Activated T-cell treated with anti-CD3 and anti-CD28 coated beads, Interleukin-2, amount 50 U/mL, for 24 hours (primary cell): ENCODE measurements at regions not wholly inside any gene's neighbourhood (a gene's known extent, or its start where the extent isn't known, plus 50 kb on each side); places are given as distances from the start of the nearest gene placed in this dataset.

Source experiments
- DNase-seq: peaks from one replicate; pipeline ENCODE4 v3.0.0-alpha.2; 2020
- H3K27ac Mint-ChIP-seq: 2 replicates; pipeline ENCODE4 v1.8.0; 2020; ENCODE audit warnings: mild to moderate bottlenecking, mixed read lengths
- H3K27me3 Mint-ChIP-seq: 2 replicates; pipeline ENCODE4 v1.8.0; 2020; ENCODE audit warnings: mixed read lengths
- H3K36me3 Mint-ChIP-seq: 2 replicates; pipeline ENCODE4 v1.8.0; 2020; ENCODE audit warnings: low read depth, mixed read lengths
- H3K4me1 Mint-ChIP-seq: 2 replicates; pipeline ENCODE4 v1.8.0; 2020; ENCODE audit warnings: low read depth, mixed read lengths
- H3K4me3 Mint-ChIP-seq: 2 replicates; pipeline ENCODE4 v1.8.0; 2020; ENCODE audit warnings: mild to moderate bottlenecking, moderate library complexity, mixed read lengths
- H3K9me3 Mint-ChIP-seq: 2 replicates; pipeline ENCODE4 v1.8.0; 2020; ENCODE audit warnings: mixed read lengths

DNA sequence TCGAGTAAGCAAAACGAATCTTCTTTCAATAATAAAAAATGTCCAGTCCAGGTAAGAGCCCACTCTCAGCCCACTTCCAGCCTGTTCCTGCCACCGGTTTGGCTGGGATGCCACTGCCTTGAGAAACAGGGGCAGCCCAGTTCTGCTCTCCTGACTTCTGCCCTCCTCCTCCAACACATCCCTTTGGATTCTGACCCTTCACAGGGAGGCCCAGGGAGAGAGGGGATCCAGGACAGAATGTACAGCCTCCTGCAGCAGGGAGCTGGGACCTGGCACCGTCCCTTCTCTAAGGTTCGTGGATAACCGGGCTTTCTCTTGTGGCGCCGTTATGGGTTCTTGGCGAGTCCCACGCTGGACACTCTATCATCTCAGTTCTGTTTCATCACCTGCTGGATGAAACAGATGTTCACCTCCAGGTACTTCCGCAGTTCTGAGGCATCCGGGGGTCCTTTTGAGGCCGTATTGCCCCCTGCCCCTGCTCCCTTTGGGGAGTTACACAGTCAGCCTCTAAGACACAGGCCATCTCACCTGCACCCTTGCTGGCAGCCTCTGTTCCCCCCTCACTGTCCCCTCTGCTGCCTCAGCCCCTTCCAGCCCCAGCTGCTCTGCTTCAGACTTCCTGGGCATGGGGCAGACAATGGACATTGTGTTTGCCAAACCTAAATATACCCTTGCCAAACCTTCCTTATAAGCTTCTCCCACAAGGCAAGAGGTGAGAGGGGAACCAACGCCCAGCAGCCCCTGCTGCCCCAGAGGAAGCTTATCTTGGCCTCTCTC is 203.8 kb upstream of the ZMIZ1 start:
- H3K4me3 Mint-ChIP-seq, result no peak overlapping the region
- H3K4me1 Mint-ChIP-seq, result no peaks in the 10 kb centered on the region
- no peak for DNase-seq
- no peaks in the 10 kb centered on the region for H3K36me3 Mint-ChIP-seq
- H3K9me3 Mint-ChIP-seq, result no peaks in the 10 kb centered on the region
- H3K27me3 Mint-ChIP-seq, result peaks cover 3% of the 10 kb centered on the region
- H3K27ac Mint-ChIP-seq, result no peak overlapping the region

- no peak for DNase-seq
- Mint-ChIP-seq H3K36me3 (no peaks in the 10 kb centered on the region), H3K27ac (no peak overlapping the region), H3K27me3 (peaks cover 7% of the 10 kb centered on the region), H3K4me3 (no peak overlapping the region), H3K9me3 (no peaks in the 10 kb centered on the region), H3K4me1 (no peaks in the 10 kb centered on the region)
Observed at GRCh38 chr10:78865538-78865875, 203.3 kb upstream of the ZMIZ1 start.

DNA sequence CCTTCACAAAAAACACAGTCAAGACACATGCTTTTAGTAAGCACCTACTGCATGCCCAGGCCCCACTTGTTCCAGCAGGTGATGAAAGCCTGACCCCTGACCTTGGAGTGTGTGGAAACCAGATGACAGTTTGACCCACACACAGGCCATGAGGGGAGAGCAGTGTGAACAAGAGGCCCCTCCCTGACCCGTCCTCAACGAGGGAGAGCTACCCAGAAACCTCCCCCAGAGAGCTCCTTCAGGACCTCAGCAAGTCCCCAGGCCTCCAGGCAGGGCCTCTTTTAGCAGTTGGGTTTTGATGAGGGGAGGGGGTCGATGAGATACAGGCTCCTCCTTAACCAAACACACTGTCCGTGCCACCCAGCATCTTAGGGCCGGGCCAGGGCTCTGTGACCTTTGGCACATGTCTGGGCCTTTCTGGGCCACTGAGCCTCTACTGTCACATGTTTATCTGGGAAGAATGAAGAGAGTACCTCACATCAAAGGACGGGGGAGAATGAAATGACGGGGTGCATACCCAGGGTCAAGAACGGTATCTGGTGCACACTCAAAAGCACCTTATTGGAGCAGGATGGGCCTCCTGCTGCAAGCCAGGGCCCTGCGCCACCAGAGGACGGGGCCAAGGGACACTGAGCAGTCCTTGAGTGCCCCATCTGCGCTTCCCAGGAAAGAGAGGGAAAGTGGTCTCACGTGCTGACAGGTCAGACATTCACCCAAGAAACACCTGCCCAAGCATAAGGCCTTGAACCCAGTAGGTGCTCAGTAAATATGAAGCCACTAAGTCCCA is 202.6 kb upstream of the ZMIZ1 start:
- no peaks in the 10 kb centered on the region for H3K4me1 Mint-ChIP-seq
- no peak for DNase-seq
- H3K9me3 Mint-ChIP-seq, result no peaks in the 10 kb centered on the region

GRCh38 chr10:78866731-78867554 is 201.8 kb upstream of the ZMIZ1 start:
- no peak overlapping the region for H3K27ac Mint-ChIP-seq
- no peak overlapping the region for H3K4me3 Mint-ChIP-seq
- H3K36me3 Mint-ChIP-seq, result no peaks in the 10 kb centered on the region
- no peaks in the 10 kb centered on the region for H3K9me3 Mint-ChIP-seq
- no peaks in the 10 kb centered on the region for H3K4me1 Mint-ChIP-seq
- peaks cover 10% of the 10 kb centered on the region for H3K27me3 Mint-ChIP-seq
- DNase-seq, result no peak

More for the DNA sequence above, 202.6 kb upstream of the ZMIZ1 start:
- Mint-ChIP-seq H3K27ac (no peak overlapping the region), H3K4me3 (no peak overlapping the region), H3K36me3 (no peaks in the 10 kb centered on the region), H3K27me3 (peaks cover 8% of the 10 kb centered on the region)

- Mint-ChIP-seq H3K9me3 (no peaks in the 10 kb centered on the region), H3K27me3 (peaks cover 10% of the 10 kb centered on the region), H3K36me3 (no peaks in the 10 kb centered on the region), H3K27ac (no peak overlapping the region), H3K4me1 (no peaks in the 10 kb centered on the region), H3K4me3 (no peak overlapping the region)
- no peak for DNase-seq
Observed at GRCh38 chr10:78867555-78867939, 201.2 kb upstream of the ZMIZ1 start.

DNA sequence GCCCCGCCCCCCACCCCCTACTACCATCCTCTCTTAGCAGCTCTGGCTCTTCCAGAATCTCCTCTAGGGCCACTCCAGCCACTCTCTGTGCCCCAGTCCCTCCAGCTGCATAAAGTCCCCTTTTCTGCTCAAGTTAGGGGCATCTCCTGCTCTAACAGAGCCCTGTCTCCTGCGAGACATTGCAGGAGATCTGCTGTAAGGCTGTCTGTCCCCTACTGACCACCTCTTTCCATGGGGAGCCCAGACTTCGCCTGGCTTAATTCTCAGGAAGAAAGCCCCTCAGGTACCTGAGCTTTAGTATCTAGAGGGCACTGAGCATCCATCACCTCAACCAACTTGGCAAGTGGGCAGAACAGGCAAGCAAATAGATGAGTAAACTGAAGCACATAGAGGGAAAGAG is 200.7 kb upstream of the ZMIZ1 start:
- Mint-ChIP-seq H3K36me3 (no peaks in the 10 kb centered on the region), H3K27me3 (peaks cover 10% of the 10 kb centered on the region), H3K4me3 (no peak overlapping the region), H3K4me1 (no peaks in the 10 kb centered on the region), H3K27ac (no peak overlapping the region), H3K9me3 (no peaks in the 10 kb centered on the region)
- DNase-seq, result no peak

- Mint-ChIP-seq H3K27me3 (peaks cover 10% of the 10 kb centered on the region), H3K4me3 (no peak overlapping the region), H3K36me3 (no peaks in the 10 kb centered on the region), H3K9me3 (no peaks in the 10 kb centered on the region), H3K27ac (no peak overlapping the region), H3K4me1 (no peaks in the 10 kb centered on the region)
- no peak for DNase-seq
Observed at GRCh38 chr10:78868456-78868855, 200.3 kb upstream of the ZMIZ1 start.

GRCh38 chr10:78868861-78869260 is 199.9 kb upstream of the ZMIZ1 start:
- H3K27ac Mint-ChIP-seq, result no peak overlapping the region
- peaks cover under 1% of the 10 kb centered on the region for H3K4me1 Mint-ChIP-seq
- no peaks in the 10 kb centered on the region for H3K9me3 Mint-ChIP-seq
- H3K36me3 Mint-ChIP-seq, result no peaks in the 10 kb centered on the region
- H3K4me3 Mint-ChIP-seq, result no peak overlapping the region
- no peak for DNase-seq
- H3K27me3 Mint-ChIP-seq, result peaks cover 10% of the 10 kb centered on the region

- Mint-ChIP-seq H3K4me1 (peaks cover 2% of the 10 kb centered on the region), H3K4me3 (no peak overlapping the region), H3K27me3 (peaks cover 10% of the 10 kb centered on the region), H3K36me3 (no peaks in the 10 kb centered on the region), H3K27ac (no peak overlapping the region), H3K9me3 (no peaks in the 10 kb centered on the region)
- no peak for DNase-seq
Observed at GRCh38 chr10:78869508-78870454, 199.0 kb upstream of the ZMIZ1 start.

- peaks cover 2% of the 10 kb centered on the region for H3K4me1 Mint-ChIP-seq
- no peaks in the 10 kb centered on the region for H3K36me3 Mint-ChIP-seq
- peaks cover 10% of the 10 kb centered on the region for H3K27me3 Mint-ChIP-seq
- H3K27ac Mint-ChIP-seq, result no peak overlapping the region
- no peak for DNase-seq
- no peaks in the 10 kb centered on the region for H3K9me3 Mint-ChIP-seq
- H3K4me3 Mint-ChIP-seq, result no peak overlapping the region
Observed at GRCh38 chr10:78870458-78870857, 198.3 kb upstream of the ZMIZ1 start.

DNA sequence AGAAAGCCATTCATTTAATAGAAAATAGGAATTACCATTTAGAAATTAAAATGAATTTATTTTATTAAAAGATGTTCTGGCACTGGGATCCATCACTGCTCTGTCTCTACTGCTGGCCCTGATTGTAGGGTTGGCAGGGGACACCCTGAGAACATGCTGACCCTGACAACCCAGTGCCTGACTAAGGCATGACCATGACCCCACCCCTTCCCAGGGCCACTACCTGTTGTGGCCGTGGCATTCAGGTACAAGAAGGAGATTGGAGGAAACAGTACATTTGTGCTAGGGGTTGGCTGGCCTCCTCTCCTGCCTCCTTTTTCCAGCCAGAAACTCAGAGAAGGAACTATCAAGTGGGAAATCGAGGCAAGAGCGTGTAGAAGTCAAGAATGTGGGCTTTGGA is 197.0 kb upstream of the ZMIZ1 start:
- H3K9me3 Mint-ChIP-seq, result no peaks in the 10 kb centered on the region
- no peak for DNase-seq
- H3K4me1 Mint-ChIP-seq, result peaks cover 2% of the 10 kb centered on the region
- no peak overlapping the region for H3K4me3 Mint-ChIP-seq
- H3K27me3 Mint-ChIP-seq, result peaks cover 14% of the 10 kb centered on the region
- no peaks in the 10 kb centered on the region for H3K36me3 Mint-ChIP-seq
- H3K27ac Mint-ChIP-seq, result no peak overlapping the region

- Mint-ChIP-seq H3K4me3 (no peak overlapping the region), H3K4me1 (peaks cover 2% of the 10 kb centered on the region), H3K27me3 (peaks cover 22% of the 10 kb centered on the region), H3K9me3 (no peaks in the 10 kb centered on the region), H3K27ac (no peak overlapping the region), H3K36me3 (no peaks in the 10 kb centered on the region)
- no peak for DNase-seq
Observed at GRCh38 chr10:78873413-78873812, 195.4 kb upstream of the ZMIZ1 start.

DNA sequence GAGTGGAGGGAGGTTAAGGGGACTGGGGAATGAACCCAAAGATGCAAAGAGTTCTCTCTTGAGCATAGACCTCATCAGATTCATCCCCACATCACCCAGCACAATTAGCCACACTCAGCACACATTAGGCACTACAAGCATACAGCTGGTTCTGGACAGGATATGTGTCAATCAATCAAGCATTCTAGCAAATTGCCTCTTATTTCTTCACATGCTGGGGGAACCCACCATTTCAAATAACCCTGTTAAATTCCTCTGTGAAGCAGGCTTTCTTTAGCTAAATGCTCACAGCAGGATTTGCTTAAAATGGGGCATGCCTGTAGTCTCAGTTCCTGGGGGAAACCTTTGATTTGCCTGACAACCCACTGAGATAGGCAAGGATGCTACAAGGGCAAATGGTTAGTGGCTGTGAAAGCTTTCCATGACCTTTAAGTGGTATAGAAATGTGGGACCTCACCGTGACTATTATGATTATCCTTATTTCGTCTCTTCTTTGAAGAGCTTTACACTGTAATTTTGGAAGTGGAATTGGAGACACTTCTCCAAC is 193.4 kb upstream of the ZMIZ1 start:
- H3K9me3 Mint-ChIP-seq, result peaks cover 2% of the 10 kb centered on the region
- peaks cover 2% of the 10 kb centered on the region for H3K4me1 Mint-ChIP-seq
- H3K27ac Mint-ChIP-seq, result no peak overlapping the region
- no peaks in the 10 kb centered on the region for H3K36me3 Mint-ChIP-seq
- no peak overlapping the region for H3K4me3 Mint-ChIP-seq
- peaks cover 21% of the 10 kb centered on the region for H3K27me3 Mint-ChIP-seq
- no peak for DNase-seq

DNA sequence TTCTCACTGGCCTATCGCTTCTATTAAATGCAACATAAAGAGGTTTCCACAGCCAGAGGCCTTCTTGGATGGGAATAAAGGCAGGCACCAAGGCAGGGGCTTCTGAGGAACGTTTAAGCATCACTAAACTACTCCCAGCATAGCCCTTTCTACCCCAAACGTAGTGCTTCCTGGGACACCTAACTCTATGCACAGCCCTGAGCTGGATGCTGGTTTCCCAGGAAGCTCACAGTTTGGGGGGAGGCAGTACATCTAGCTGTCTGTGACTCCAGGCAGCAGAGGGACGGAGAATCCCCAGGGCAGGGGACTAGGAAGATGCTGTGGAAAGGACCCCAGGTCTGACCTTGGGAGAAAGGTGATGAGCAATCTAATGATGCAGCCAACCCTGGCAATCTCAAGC is 192.8 kb upstream of the ZMIZ1 start:
- Mint-ChIP-seq H3K4me3 (no peak overlapping the region), H3K4me1 (peaks cover 2% of the 10 kb centered on the region), H3K36me3 (no peaks in the 10 kb centered on the region), H3K27ac (no peak overlapping the region), H3K9me3 (peaks cover 2% of the 10 kb centered on the region), H3K27me3 (peaks cover 20% of the 10 kb centered on the region)
- DNase-seq, result no peak
